Right atrium auricular region (tissue), 2 donors: ENCODE measurements at regions not wholly inside any gene's neighbourhood (a gene's known extent, or its start where the extent isn't known, plus 50 kb on each side); places are given as distances from the start of the nearest gene placed in this dataset.

ENCODE experiments used
- DNase-seq: peaks from one replicate; pipeline ENCODE4 v3.0.0-alpha.2; 2019; ENCODE audit warnings: low spot score
- H3K27ac ChIP-seq, 2 donors: fragments of 200-600 bp; sonication (generic); 1 replicate in 1 of 2; 2 replicates in 1 of 2; pipeline ENCODE4 v1.5.1; 2016 to 2019
- H3K27me3 ChIP-seq, 2 donors: fragments of 200-600 bp; sonication (generic); one replicate each; pipeline versions ENCODE4 v1.5.1 to v1.6.0; 2017 to 2019
- H3K36me3 ChIP-seq: fragments of 200-600 bp; sonication (generic); one replicate; pipeline ENCODE4 v1.5.1; 2016
- H3K4me1 ChIP-seq, 2 donors: fragments of 200-600 bp; sonication (generic); one replicate each; pipeline versions ENCODE4 v1.5.1 to v1.6.0; 2017 to 2019
- H3K4me3 ChIP-seq, 2 donors: fragments of 200-600 bp; sonication (generic); 1 replicate in 1 of 2; 2 replicates in 1 of 2; pipeline ENCODE4 v1.5.1; 2017 to 2019; ENCODE audit warnings: mild to moderate bottlenecking in 1 of 2, moderate library complexity in 1 of 2
- H3K9me3 ChIP-seq, 2 donors: fragments of 200-600 bp; sonication (generic); one replicate each; pipeline ENCODE4 v1.5.1; 2019
- CTCF ChIP-seq, 2 donors: fragments of 200-600 bp; sonication (generic); IDR thresholded peaks; one replicate each; pipeline ENCODE4 v1.5.1; 2019; ENCODE audit warnings: antibody characterized with exemption in 2 of 2

- H3K36me3 ChIP-seq, result no peaks in the 10 kb centered on the region
- H3K9me3 ChIP-seq, result no peaks in the 10 kb centered on the region
- H3K27me3 ChIP-seq, result no peaks in the 10 kb centered on the region
- no peak for DNase-seq
- H3K4me1 ChIP-seq, result no peaks in the 10 kb centered on the region
- H3K27ac ChIP-seq, result no peak overlapping the region
- no peak overlapping the region for H3K4me3 ChIP-seq
- TF ChIP-seq CTCF (IDR thresholded peaks at IDR 0.05), result no peak
These were observed 70.7 kb upstream of the ADO start for GRCh38 chr10:62733654-62734293.

- Histone ChIP-seq H3K27me3 (no peaks in the 10 kb centered on the region), H3K9me3 (no peaks in the 10 kb centered on the region), H3K4me3 (no peak overlapping the region), H3K36me3 (no peaks in the 10 kb centered on the region), H3K4me1 (no peaks in the 10 kb centered on the region), H3K27ac (no peak overlapping the region)
- TF ChIP-seq CTCF (IDR thresholded peaks at IDR 0.05), result no peak
- no peak for DNase-seq
These were observed 69.6 kb upstream of the ADO start for GRCh38 chr10:62734781-62735463.

GRCh38 chr10:62735464-62736167 lies 68.9 kb upstream of the ADO start:
- no peak for TF ChIP-seq CTCF (IDR thresholded peaks at IDR 0.05)
- Histone ChIP-seq H3K27me3 (no peaks in the 10 kb centered on the region), H3K4me1 (no peaks in the 10 kb centered on the region), H3K9me3 (no peaks in the 10 kb centered on the region), H3K36me3 (no peaks in the 10 kb centered on the region), H3K27ac (no peak overlapping the region), H3K4me3 (no peak overlapping the region)
- no peak for DNase-seq

- no peaks in the 10 kb centered on the region for H3K27me3 ChIP-seq
- no peak overlapping the region for H3K4me3 ChIP-seq
- H3K4me1 ChIP-seq, result no peaks in the 10 kb centered on the region
- DNase-seq, result no peak
- TF ChIP-seq CTCF (IDR thresholded peaks at IDR 0.05), result no peak
- H3K27ac ChIP-seq, result no peak overlapping the region
- H3K9me3 ChIP-seq, result no peaks in the 10 kb centered on the region
- H3K36me3 ChIP-seq, result no peaks in the 10 kb centered on the region
These were observed 68.4 kb upstream of the ADO start for GRCh38 chr10:62736168-62736546.

- H3K4me3 ChIP-seq, result no peak overlapping the region
- no peak for DNase-seq
- no peak for TF ChIP-seq CTCF (IDR thresholded peaks at IDR 0.05)
- H3K9me3 ChIP-seq, result no peaks in the 10 kb centered on the region
- no peaks in the 10 kb centered on the region for H3K4me1 ChIP-seq
- no peak overlapping the region for H3K27ac ChIP-seq
- H3K36me3 ChIP-seq, result no peaks in the 10 kb centered on the region
- no peaks in the 10 kb centered on the region for H3K27me3 ChIP-seq
These were observed 65.6 kb upstream of the ADO start for GRCh38 chr10:62738916-62739315.
